ENCODE measurements at regions not wholly inside any gene's neighbourhood (a gene's known extent, or its start where the extent isn't known, plus 50 kb on each side); places are given as distances from the start of the nearest gene placed in this dataset.

DNA sequence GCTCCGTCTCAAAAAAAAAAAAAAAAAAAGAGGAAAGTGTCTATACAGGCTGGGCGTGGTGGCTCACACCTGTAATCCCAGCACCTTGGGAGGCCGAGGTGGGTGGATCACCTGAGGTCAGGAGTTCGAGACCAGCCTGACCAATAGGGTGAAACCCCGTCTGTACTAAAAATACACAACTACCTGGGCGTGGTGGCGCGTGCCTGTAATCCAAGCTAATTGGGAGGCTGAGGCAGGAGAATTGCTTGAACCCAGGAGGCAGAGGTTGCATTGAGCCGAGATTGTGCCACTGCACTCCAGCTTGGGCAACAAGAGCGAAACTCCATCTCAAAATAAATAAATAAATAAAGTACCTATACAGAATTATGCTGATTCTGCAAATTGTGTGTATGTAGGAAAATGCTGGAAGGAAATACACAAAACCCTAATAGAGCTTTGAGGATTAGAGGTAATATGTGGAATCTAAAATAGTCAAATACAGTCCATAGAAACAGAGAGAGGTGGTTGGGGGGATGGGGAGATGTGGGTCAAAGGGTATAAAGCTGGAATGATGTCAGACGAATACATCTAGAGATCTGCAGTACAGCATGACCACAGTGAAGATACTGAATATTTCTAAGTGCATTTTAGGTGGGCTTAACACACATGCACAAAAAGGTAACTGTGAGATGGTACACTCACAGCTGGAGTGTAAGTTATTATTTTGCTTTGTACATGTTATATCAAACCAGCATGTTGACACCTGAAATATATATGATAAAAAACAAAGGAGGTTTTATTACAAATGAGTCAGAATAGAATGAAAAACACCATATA, 174.5 kb upstream of the KLF14 start:
- no peak for TF ChIP-seq POLR2A (IDR thresholded peaks at IDR 0.05)
- TF ChIP-seq, protein P1, sequence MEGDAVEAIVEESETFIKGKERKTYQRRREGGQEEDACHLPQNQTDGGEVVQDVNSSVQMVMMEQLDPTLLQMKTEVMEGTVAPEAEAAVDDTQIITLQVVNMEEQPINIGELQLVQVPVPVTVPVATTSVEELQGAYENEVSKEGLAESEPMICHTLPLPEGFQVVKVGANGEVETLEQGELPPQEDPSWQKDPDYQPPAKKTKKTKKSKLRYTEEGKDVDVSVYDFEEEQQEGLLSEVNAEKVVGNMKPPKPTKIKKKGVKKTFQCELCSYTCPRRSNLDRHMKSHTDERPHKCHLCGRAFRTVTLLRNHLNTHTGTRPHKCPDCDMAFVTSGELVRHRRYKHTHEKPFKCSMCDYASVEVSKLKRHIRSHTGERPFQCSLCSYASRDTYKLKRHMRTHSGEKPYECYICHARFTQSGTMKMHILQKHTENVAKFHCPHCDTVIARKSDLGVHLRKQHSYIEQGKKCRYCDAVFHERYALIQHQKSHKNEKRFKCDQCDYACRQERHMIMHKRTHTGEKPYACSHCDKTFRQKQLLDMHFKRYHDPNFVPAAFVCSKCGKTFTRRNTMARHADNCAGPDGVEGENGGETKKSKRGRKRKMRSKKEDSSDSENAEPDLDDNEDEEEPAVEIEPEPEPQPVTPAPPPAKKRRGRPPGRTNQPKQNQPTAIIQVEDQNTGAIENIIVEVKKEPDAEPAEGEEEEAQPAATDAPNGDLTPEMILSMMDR (IDR thresholded peaks at IDR 0.05 in 4 of 5, conservative IDR thresholded peaks at IDR 0.05 in 1 of 5): no peak
- Histone ChIP-seq H3K4me3 (no peak overlapping the region), H3K36me3 (no peaks in the 10 kb centered on the region), H3K27ac (peak overlapping the region; percentile 91 to 97 (median 94)), H3K9me3 (no peaks in the 10 kb centered on the region), H3K4me1 (peaks cover 90 to 98% of the 10 kb centered on the region in 2 donors), H3K27me3 (no peaks in the 10 kb centered on the region)
- in situ Hi-C loops (cut with MboI; ENCODE audit: low sequenced_read_pairs in 4 of 4): no loop called here
- DNase-seq: peak in 1 of 2 donors; percentile 28
- no peak for ATAC-seq
- intact Hi-C loops (cut with DNase I; ENCODE audit: low total_unique reads): no loop called here

DNA sequence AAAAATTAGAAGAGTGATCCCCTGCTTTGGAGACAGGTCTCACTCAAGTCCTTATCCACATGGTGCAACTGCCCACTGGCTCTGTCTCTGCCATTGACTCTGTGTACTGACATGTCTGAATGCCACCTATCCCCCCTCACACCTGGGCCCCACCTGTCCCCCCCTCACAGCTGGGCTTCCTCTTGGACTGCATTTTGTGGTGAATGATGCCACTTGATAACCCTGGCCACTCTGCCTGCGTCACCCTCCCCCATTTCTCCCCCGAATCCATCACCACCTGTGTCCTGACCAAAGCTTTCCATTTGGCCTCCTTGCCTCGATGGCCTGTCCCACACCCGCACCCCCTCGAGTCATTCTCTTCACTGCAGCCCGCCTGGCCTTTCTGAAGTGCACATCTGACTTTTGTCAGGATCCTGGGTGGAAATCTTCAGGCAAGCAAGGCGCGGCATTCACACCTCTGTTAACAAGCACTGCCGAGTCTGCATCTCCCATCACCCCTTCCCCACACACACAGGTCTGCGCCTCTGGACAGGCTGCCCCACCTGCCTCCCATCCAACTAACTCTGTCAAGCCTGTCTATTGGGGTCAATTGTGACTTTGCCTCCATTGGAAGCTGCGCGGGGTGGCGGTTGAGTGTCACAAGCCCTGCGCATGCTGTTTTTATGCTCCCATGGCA, 175.3 kb upstream of the KLF14 start:
- in situ Hi-C loops (cut with MboI; ENCODE audit: low sequenced_read_pairs in 4 of 4): no loop called here
- Histone ChIP-seq H3K27ac (peak overlapping the region; percentile 91 to 97 (median 94)), H3K4me3 (peak overlapping the region in 2 of 4 donors; percentile 6 to 48), H3K27me3 (no peaks in the 10 kb centered on the region), H3K36me3 (no peaks in the 10 kb centered on the region), H3K9me3 (no peaks in the 10 kb centered on the region), H3K4me1 (peaks cover 89 to 98% of the 10 kb centered on the region in 2 donors)
- ATAC-seq (no peak), DNase-seq (peak in 1 of 2 donors; percentile 26)
- TF ChIP-seq, protein P1 (IDR thresholded peaks at IDR 0.05 in 4 of 5, conservative IDR thresholded peaks at IDR 0.05 in 1 of 5): no peak
- no peak for TF ChIP-seq POLR2A (IDR thresholded peaks at IDR 0.05)
- intact Hi-C loops (cut with DNase I; ENCODE audit: low total_unique reads): no loop called here

DNA sequence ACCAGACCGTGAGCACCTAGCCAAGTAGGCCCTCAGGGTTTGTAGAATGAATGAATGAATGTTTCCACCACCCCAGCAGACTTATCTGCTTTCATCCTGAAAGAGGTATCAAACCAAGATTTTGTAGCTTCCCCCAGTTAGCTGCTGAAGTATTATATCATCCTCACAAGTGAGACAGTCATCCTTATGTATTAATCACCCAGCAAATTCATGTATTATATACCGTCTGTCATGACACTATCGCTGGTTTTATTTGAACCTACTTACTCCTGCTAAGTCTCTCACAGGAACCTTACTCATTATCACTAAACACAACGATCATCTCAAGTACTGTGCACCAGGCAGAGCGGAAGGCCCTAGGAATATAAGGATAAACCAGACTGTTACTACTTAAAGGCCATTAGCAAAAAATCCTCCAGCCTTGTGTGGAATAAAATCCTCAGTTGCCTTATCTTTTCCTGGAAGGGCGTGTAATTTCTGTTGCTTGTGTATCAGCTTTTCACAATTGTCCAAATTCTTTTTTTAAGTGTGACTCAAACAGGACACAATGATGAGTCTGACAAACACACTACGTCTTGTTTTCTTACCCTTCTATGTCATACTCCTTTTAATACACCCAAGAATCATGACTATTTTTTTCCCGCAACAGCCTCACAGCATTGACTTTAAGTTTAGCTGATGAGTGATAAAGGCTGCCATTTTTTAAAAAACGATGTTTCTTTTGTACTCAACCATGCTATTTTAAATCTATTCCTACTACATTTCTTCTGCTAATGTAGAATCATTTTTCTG, 176.1 kb upstream of the KLF14 start:
- H3K4me3 ChIP-seq: peak overlapping the region in 3 of 4 donors; percentile 16 to 50 (median 48)
- peaks cover 89 to 98% of the 10 kb centered on the region in 2 donors for H3K4me1 ChIP-seq
- TF ChIP-seq, protein P1 (IDR thresholded peaks at IDR 0.05 in 4 of 5, conservative IDR thresholded peaks at IDR 0.05 in 1 of 5): no peak
- TF ChIP-seq POLR2A (IDR thresholded peaks at IDR 0.05): peak; percentile 14 to 48
- intact Hi-C loops (cut with DNase I; ENCODE audit: low total_unique reads): no loop called here
- H3K9me3 ChIP-seq: no peaks in the 10 kb centered on the region
- peak; percentile 26 to 35 for ATAC-seq
- no peaks in the 10 kb centered on the region for H3K36me3 ChIP-seq
- DNase-seq: no peak
- in situ Hi-C loops (cut with MboI; ENCODE audit: low sequenced_read_pairs in 4 of 4): no loop called here
- peak overlapping the region; percentile 91 to 97 (median 94) for H3K27ac ChIP-seq
- no peaks in the 10 kb centered on the region for H3K27me3 ChIP-seq

DNA sequence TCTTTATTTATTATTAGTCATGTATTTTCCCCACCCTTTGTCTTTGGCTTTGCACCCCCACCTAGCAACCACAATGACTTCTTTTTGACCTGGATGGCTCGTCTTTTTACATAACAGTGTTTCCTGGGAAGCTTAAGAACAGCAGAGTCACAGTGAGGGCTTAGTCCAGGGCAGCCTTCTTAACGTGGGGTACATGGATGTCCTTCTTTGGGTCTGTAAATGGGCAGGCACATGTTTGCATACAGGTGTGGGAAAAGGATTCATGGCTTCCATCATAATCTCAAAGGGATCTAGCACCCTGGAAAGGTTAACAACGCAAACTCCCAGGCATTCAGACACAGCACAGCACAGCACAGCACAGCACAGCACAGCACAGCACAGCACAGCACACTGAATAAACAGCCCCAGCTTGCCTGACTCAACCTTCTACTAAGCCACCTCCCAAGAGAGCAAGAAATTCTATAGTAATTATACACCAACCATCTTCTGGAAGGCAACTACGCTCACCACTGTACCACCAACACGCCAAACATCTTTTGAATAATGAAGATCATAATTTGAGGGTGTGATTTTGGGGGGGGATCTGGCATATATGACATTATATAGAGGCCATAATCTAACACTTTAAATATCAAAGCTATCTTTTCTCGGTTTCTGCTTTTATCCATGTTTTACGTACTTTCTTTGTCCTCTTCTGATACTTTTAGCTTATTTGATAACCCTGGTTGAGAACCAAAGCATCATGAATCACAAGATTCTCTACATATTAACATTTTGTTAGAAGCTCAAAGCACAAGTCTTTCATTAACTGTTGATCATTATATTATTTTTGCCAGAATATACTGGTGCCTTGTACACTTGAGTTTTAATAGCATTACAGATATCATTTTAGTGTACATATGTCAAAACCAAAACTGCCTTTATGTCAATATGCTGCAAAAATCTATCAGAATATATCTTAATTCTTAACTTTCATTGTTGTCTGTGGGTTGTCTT, 177.2 kb upstream of the KLF14 start:
- ATAC-seq (no peak), DNase-seq (no peak)
- Histone ChIP-seq H3K27ac (peak overlapping the region; percentile 91 to 97 (median 94)), H3K4me3 (peak overlapping the region in 3 of 4 donors; percentile 36 to 50 (median 48)), H3K4me1 (peaks cover 89 to 98% of the 10 kb centered on the region in 2 donors), H3K36me3 (no peaks in the 10 kb centered on the region), H3K9me3 (no peaks in the 10 kb centered on the region), H3K27me3 (no peaks in the 10 kb centered on the region)
- TF ChIP-seq, protein P1 (IDR thresholded peaks at IDR 0.05 in 4 of 5, conservative IDR thresholded peaks at IDR 0.05 in 1 of 5): no peak
- TF ChIP-seq POLR2A (IDR thresholded peaks at IDR 0.05): peak in 1 of 2 donors; percentile 28
- in situ Hi-C loops (cut with MboI; ENCODE audit: low sequenced_read_pairs in 4 of 4): no loop called here
- intact Hi-C loops (cut with DNase I; ENCODE audit: low total_unique reads): no loop called here

Data from gastrocnemius medialis (tissue), 4 donors.